Bronchial epithelial cell (primary cell): ENCODE measurements at regions not wholly inside any gene's neighbourhood (a gene's known extent, or its start where the extent isn't known, plus 50 kb on each side); places are given as distances from the start of the nearest gene placed in this dataset.

ENCODE experiments used
- DNase-seq: peaks from one replicate; pipeline ENCODE4 v3.0.0-alpha.2; 2010; ENCODE audit warnings: low read depth
- FAIRE-seq: peaks from 2 replicates; lab custom pipeline; 2011; peaks lifted over from hg19 to GRCh38; lab: Jason Lieb, UNC
- H3K27me3 ChIP-seq: 2 replicates; pipeline ENCODE4 v1.5.1; 2011; ENCODE audit warnings: low read length; ENCODE audit not compliant: control insufficient read depth, insufficient read depth
- H3K36me3 ChIP-seq: 2 replicates; pipeline ENCODE4 v1.5.1; 2011; ENCODE audit warnings: low read length; ENCODE audit not compliant: control insufficient read depth, insufficient read depth
- H3K4me3 ChIP-seq: 2 replicates; pipeline ENCODE4 v1.5.1; 2011; ENCODE audit warnings: mild to moderate bottlenecking, low read depth, low read length, control low read depth
- CTCF ChIP-seq: IDR thresholded peaks from 2 replicates; pipeline ENCODE4 v1.5.1; 2011; ENCODE audit warnings: mild to moderate bottlenecking, moderate library complexity, low read length, control low read depth, inconsistent platforms; ENCODE audit not compliant: insufficient read depth, severe bottlenecking

- Histone ChIP-seq H3K4me3 (no peak overlapping the region), H3K27me3 (no peaks in the 10 kb centered on the region), H3K36me3 (no peaks in the 10 kb centered on the region)
- no peak for DNase-seq
- FAIRE-seq: no peak
- TF ChIP-seq CTCF: no peak
Observed at GRCh38 chr11:42232673-42233072, 773.2 kb upstream of the LRRC4C start.

- no peaks in the 10 kb centered on the region for H3K36me3 ChIP-seq
- no peaks in the 10 kb centered on the region for H3K27me3 ChIP-seq
- H3K4me3 ChIP-seq: no peak overlapping the region
- TF ChIP-seq CTCF: no peak
- FAIRE-seq (no peak), DNase-seq (no peak)
Observed at GRCh38 chr11:42234451-42234951, 775.0 kb upstream of the LRRC4C start.

- no peak for TF ChIP-seq CTCF
Observed at GRCh38 chr11:42237701-42238235, 778.3 kb upstream of the LRRC4C start.

GRCh38 chr11:42239188-42239587, 779.7 kb upstream of the LRRC4C start:
- no peak for FAIRE-seq
- no peak for DNase-seq
- TF ChIP-seq CTCF: no peak
- Histone ChIP-seq H3K36me3 (no peaks in the 10 kb centered on the region), H3K4me3 (no peak overlapping the region), H3K27me3 (no peaks in the 10 kb centered on the region)

More at GRCh38 chr11:42237701-42238235, 778.3 kb upstream of the LRRC4C start:
- Histone ChIP-seq H3K4me3 (no peak overlapping the region), H3K36me3 (no peaks in the 10 kb centered on the region), H3K27me3 (no peaks in the 10 kb centered on the region)
- no peak for FAIRE-seq
- DNase-seq: peak; percentile 17

GRCh38 chr11:42243385-42243784, 783.9 kb upstream of the LRRC4C start:
- FAIRE-seq (no peak), DNase-seq (no peak)
- Histone ChIP-seq H3K4me3 (no peak overlapping the region), H3K27me3 (no peaks in the 10 kb centered on the region), H3K36me3 (no peaks in the 10 kb centered on the region)
- TF ChIP-seq CTCF: no peak

GRCh38 chr11:42244376-42244775, 784.9 kb upstream of the LRRC4C start:
- no peak for TF ChIP-seq CTCF
- DNase-seq (no peak), FAIRE-seq (no peak)
- H3K27me3 ChIP-seq: no peaks in the 10 kb centered on the region
- no peak overlapping the region for H3K4me3 ChIP-seq
- no peaks in the 10 kb centered on the region for H3K36me3 ChIP-seq
